Prostate gland (tissue), 2 donors: ENCODE measurements at regions not wholly inside any gene's neighbourhood (a gene's known extent, or its start where the extent isn't known, plus 50 kb on each side); places are given as distances from the start of the nearest gene placed in this dataset.

ENCODE experiments used
- POLR2A ChIP-seq: fragments of 450-650 bp; IDR thresholded peaks from one replicate; pipeline ENCODE4 v1.6.1; 2016; ENCODE audit warnings: antibody characterized with exemption, mild to moderate bottlenecking
- TF ChIP-seq, protein P1 (sequence below), 4 experiments: fragments of 200-600 bp in 2 of 4; fragments of 450-650 bp in 2 of 4; sonication (generic) in 2 of 4; IDR thresholded peaks; 1 replicate in 3 of 4; 2 replicates in 1 of 4; pipeline ENCODE4 v1.5.1; 2016 to 2019; ENCODE audit warnings: antibody characterized with exemption in 4 of 4, mild to moderate bottlenecking in 2 of 4, moderate library complexity in 2 of 4

DNA sequence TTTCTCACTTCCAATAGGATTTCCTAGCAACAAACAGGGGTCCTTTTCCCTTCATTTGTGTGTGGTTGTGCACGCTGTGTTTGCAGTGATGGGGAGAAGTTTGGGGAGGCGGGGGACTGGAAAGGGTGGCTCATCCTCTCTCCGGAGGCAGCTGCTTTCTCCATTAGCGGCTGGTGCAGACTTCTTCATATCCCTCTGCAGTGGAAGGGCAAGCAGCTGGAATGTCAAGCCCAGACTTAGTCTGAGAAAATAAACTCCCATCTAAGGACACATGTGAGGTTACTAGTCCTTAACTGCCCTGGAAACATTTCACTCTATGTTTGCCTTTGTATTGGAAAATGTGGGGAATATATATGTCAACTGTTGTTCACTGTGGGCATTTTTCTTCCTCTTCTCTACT is 467.0 kb upstream of the RASGRP1 start:
- TF ChIP-seq, protein P1, sequence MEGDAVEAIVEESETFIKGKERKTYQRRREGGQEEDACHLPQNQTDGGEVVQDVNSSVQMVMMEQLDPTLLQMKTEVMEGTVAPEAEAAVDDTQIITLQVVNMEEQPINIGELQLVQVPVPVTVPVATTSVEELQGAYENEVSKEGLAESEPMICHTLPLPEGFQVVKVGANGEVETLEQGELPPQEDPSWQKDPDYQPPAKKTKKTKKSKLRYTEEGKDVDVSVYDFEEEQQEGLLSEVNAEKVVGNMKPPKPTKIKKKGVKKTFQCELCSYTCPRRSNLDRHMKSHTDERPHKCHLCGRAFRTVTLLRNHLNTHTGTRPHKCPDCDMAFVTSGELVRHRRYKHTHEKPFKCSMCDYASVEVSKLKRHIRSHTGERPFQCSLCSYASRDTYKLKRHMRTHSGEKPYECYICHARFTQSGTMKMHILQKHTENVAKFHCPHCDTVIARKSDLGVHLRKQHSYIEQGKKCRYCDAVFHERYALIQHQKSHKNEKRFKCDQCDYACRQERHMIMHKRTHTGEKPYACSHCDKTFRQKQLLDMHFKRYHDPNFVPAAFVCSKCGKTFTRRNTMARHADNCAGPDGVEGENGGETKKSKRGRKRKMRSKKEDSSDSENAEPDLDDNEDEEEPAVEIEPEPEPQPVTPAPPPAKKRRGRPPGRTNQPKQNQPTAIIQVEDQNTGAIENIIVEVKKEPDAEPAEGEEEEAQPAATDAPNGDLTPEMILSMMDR (IDR thresholded peaks at IDR 0.05), result no peak
- TF ChIP-seq POLR2A, result no peak
